HepG2 (cell line): ENCODE measurements at regions not wholly inside any gene's neighbourhood (a gene's known extent, or its start where the extent isn't known, plus 50 kb on each side); places are given as distances from the start of the nearest gene placed in this dataset.

Experiments used
- JUNB ChIP-seq: sonication (generic); formaldehyde crosslinking; IDR thresholded peaks from 2 replicates; pipeline ENCODE4 v1.8.0; 2022; ENCODE audit warnings: missing genetic modification reagents, mild to moderate bottlenecking, borderline replicate concordance
- NAIF1 ChIP-seq: sonication (generic); formaldehyde crosslinking; IDR thresholded peaks from 2 replicates; pipeline ENCODE4 v1.5.0; 2020; ENCODE audit warnings: mild to moderate bottlenecking, missing genetic modification reagents, borderline replicate concordance
- POLR2AphosphoS5 ChIP-seq: IDR thresholded peaks from 2 replicates; pipeline ENCODE4 v1.6.1; 2012; ENCODE audit warnings: low read depth, low read length
- PREB ChIP-seq: sonication (generic); formaldehyde crosslinking; IDR thresholded peaks from 2 replicates; pipeline ENCODE4 v1.4.0; 2020; ENCODE audit warnings: missing genetic modification reagents
- ZHX1 ChIP-seq: sonication (generic); formaldehyde crosslinking; IDR thresholded peaks from 2 replicates; pipeline ENCODE4 v1.8.1; 2022; ENCODE audit warnings: low read depth, mild to moderate bottlenecking, missing genetic modification reagents
- ZNF747 ChIP-seq: sonication (generic); formaldehyde crosslinking; IDR thresholded peaks from 2 replicates; pipeline ENCODE4 v1.8.1; 2023; ENCODE audit warnings: missing genetic modification reagents, mild to moderate bottlenecking, borderline replicate concordance

GRCh38 chr7:7110706-7111105 lies 71.6 kb upstream of the C1GALT1 start:
- TF ChIP-seq POLR2AphosphoS5 (no peak), JUNB (CRISPR knock-in tag) (no peak), NAIF1 (no peak), PREB (CRISPR knock-in tag) (no peak), ZNF747 (no peak), ZHX1 (CRISPR knock-in tag) (no peak)
